HEK293 (cell line): ENCODE measurements at regions not wholly inside any gene's neighbourhood (a gene's known extent, or its start where the extent isn't known, plus 50 kb on each side); places are given as distances from the start of the nearest gene placed in this dataset.

Experiments used
- CTCF ChIA-PET: fragments of 350-600 bp; formaldehyde crosslinking; extraction: SDS; loops from one replicate; lab custom pipeline; 2021; ENCODE audit warnings: antibody characterized with exemption; lab: Yijun Ruan, JAX
- POLR2A ChIA-PET: fragments of 300-600 bp; formaldehyde crosslinking; extraction: SDS; loops from one replicate; lab custom pipeline; 2020; ENCODE audit warnings: antibody characterized with exemption, inconsistent platforms; lab: Yijun Ruan, JAX
- H3K27ac ChIP-seq: fragments of 200-500 bp; sonication (Bioruptor generic); 2 replicates; pipeline ENCODE4 v1.5.1; 2014; ENCODE audit warnings: low read depth, low read length, control low read depth, inconsistent platforms; ENCODE audit errors: extremely low read depth
- H3K36me3 ChIP-seq, 2 experiments: fragments of 200-500 bp in 1 of 2; sonication (Bioruptor generic) in 1 of 2; 1 replicate in 1 of 2; 2 replicates in 1 of 2; pipeline ENCODE4 v1.5.1; 2014 to 2017; ENCODE audit warnings: inconsistent platforms in 2 of 2, low read length in 2 of 2; ENCODE audit not compliant: control insufficient read depth in 2 of 2, insufficient read depth in 1 of 2
- H3K4me1 ChIP-seq: fragments of 200-500 bp; sonication (Bioruptor generic); 2 replicates; pipeline ENCODE4 v1.5.1; 2014; ENCODE audit warnings: mild to moderate bottlenecking, low read length, inconsistent platforms; ENCODE audit not compliant: control insufficient read depth, insufficient read depth
- H3K4me3 ChIP-seq: 2 replicates; pipeline ENCODE4 v1.5.1; 2011; ENCODE audit warnings: low read depth, mild to moderate bottlenecking, control low read depth, low read length, moderate library complexity
- H3K9me3 ChIP-seq: fragments of 200-500 bp; sonication (Bioruptor generic); 2 replicates; pipeline ENCODE4 v1.5.1; 2014; ENCODE audit warnings: low read depth, low read length, inconsistent platforms; ENCODE audit not compliant: control insufficient read depth, insufficient read depth
- GLIS1 ChIP-seq: fragments of 450-650 bp; formaldehyde crosslinking; IDR thresholded peaks from 2 replicates; pipeline ENCODE4 v1.5.1; 2016; ENCODE audit warnings: missing biosample characterization, missing genetic modification characterization
- MZF1 ChIP-seq: fragments of 450-650 bp; formaldehyde crosslinking; IDR thresholded peaks from 2 replicates; pipeline ENCODE4 v1.5.1; 2017; ENCODE audit warnings: missing biosample characterization, missing genetic modification characterization, borderline replicate concordance
- RBAK ChIP-seq: fragments of 450-650 bp; formaldehyde crosslinking; IDR thresholded peaks from 2 replicates; pipeline ENCODE4 v1.5.1; 2016; ENCODE audit warnings: missing biosample characterization, missing genetic modification characterization
- TCF7L2 ChIP-seq: IDR thresholded peaks from 2 replicates; pipeline ENCODE4 v1.6.1; 2011; ENCODE audit warnings: low read depth, mild to moderate bottlenecking, inconsistent platforms, low read length, moderate library complexity, borderline replicate concordance
- ZIC2 ChIP-seq: fragments of 450-650 bp; formaldehyde crosslinking; IDR thresholded peaks from 2 replicates; pipeline ENCODE4 v1.5.1; 2016; ENCODE audit warnings: missing biosample characterization, missing genetic modification characterization
- ZNF112 ChIP-seq: fragments of 450-650 bp; formaldehyde crosslinking; IDR thresholded peaks from 2 replicates; pipeline ENCODE4 v1.5.0; 2017; ENCODE audit warnings: missing biosample characterization, missing genetic modification characterization
- ZNF211 ChIP-seq: fragments of 450-650 bp; formaldehyde crosslinking; IDR thresholded peaks from 2 replicates; pipeline ENCODE4 v1.5.1; 2016; ENCODE audit warnings: low read depth, missing biosample characterization, missing genetic modification characterization
- ZNF274 ChIP-seq, 2 experiments: fragments of 200-500 bp in 1 of 2; fragments of 450-650 bp in 1 of 2; sonication (Bioruptor generic) in 1 of 2; formaldehyde crosslinking in 1 of 2; IDR thresholded peaks; 2 replicates each; pipeline versions ENCODE4 v1.5.1 to v1.6.1; 2014 to 2016; ENCODE audit warnings: borderline replicate concordance in 1 of 2, inconsistent platforms in 1 of 2, low read length in 1 of 2, missing biosample characterization in 1 of 2, missing genetic modification characterization in 1 of 2
- ZNF311 ChIP-seq: fragments of 450-650 bp; formaldehyde crosslinking; IDR thresholded peaks from 2 replicates; pipeline ENCODE4 v1.5.1; 2017; ENCODE audit warnings: missing biosample characterization, missing genetic modification characterization, borderline replicate concordance
- ZNF423 ChIP-seq: fragments of 450-650 bp; formaldehyde crosslinking; IDR thresholded peaks from 2 replicates; pipeline ENCODE4 v1.5.1; 2016; ENCODE audit warnings: missing biosample characterization, missing genetic modification characterization
- ZNF501 ChIP-seq: fragments of 450-650 bp; formaldehyde crosslinking; IDR thresholded peaks from 2 replicates; pipeline ENCODE4 v1.5.1; 2016; ENCODE audit warnings: missing biosample characterization, missing genetic modification characterization
- ZNF585B ChIP-seq: fragments of 450-650 bp; formaldehyde crosslinking; IDR thresholded peaks from 2 replicates; pipeline ENCODE4 v1.5.1; 2016; ENCODE audit warnings: missing biosample characterization, missing genetic modification characterization
- ZNF791 ChIP-seq: fragments of 450-650 bp; formaldehyde crosslinking; IDR thresholded peaks from 2 replicates; pipeline ENCODE4 v1.5.1; 2016; ENCODE audit warnings: missing biosample characterization, missing genetic modification characterization
- ZNF837 ChIP-seq: fragments of 450-650 bp; formaldehyde crosslinking; IDR thresholded peaks from 2 replicates; pipeline ENCODE4 v1.5.1; 2016; ENCODE audit warnings: missing biosample characterization, missing genetic modification characterization
- TF ChIP-seq, protein P1 (sequence below): fragments of 450-650 bp; formaldehyde crosslinking; IDR thresholded peaks from 2 replicates; pipeline ENCODE4 v1.5.1; 2016; ENCODE audit warnings: missing biosample characterization, missing genetic modification characterization
- TF ChIP-seq, protein P2 (sequence below): fragments of 450-650 bp; IDR thresholded peaks from 2 replicates; pipeline ENCODE4 v1.5.1; 2018; ENCODE audit warnings: missing biosample characterization, missing genetic modification characterization
- TF ChIP-seq, protein P3 (sequence below): fragments of 450-650 bp; formaldehyde crosslinking; IDR thresholded peaks from 2 replicates; pipeline ENCODE4 v1.5.1; 2016; ENCODE audit warnings: missing biosample characterization, missing genetic modification characterization, low read depth
- TF ChIP-seq, protein P4 (sequence below): fragments of 450-650 bp; formaldehyde crosslinking; IDR thresholded peaks from 2 replicates; pipeline ENCODE4 v1.5.1; 2016; ENCODE audit warnings: missing biosample characterization, missing genetic modification characterization
- TF ChIP-seq, protein P5 (sequence below): fragments of 450-650 bp; formaldehyde crosslinking; conservative IDR thresholded peaks from 2 replicates; pipeline ENCODE4 v1.5.1; 2016; ENCODE audit warnings: low read depth, missing biosample characterization, missing genetic modification characterization

DNA sequence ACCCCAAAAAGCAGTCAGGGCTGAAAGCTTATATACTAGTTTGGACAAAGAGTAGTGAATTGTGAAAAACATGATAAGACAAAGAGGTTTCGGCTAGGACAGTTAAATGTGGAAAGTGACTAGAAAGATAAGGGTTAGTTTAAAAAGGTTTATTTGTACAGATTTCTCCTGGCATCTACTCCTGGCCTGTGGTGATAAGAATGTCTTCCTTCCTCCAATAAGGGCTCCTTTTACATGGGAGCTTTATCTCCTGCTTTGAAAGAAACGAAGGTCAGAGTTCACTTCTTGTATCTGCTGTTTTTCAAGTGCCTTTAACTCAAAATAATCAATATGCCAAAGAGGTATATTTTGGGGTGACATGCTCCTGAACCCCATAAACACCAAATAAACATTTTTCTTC lies 776.1 kb upstream of the COX7C start:
- POLR2A ChIA-PET = no interaction called here
- H3K36me3 ChIP-seq = no peaks in the 10 kb centered on the region
- H3K4me3 ChIP-seq = no peak overlapping the region
- TF ChIP-seq, protein P1, sequence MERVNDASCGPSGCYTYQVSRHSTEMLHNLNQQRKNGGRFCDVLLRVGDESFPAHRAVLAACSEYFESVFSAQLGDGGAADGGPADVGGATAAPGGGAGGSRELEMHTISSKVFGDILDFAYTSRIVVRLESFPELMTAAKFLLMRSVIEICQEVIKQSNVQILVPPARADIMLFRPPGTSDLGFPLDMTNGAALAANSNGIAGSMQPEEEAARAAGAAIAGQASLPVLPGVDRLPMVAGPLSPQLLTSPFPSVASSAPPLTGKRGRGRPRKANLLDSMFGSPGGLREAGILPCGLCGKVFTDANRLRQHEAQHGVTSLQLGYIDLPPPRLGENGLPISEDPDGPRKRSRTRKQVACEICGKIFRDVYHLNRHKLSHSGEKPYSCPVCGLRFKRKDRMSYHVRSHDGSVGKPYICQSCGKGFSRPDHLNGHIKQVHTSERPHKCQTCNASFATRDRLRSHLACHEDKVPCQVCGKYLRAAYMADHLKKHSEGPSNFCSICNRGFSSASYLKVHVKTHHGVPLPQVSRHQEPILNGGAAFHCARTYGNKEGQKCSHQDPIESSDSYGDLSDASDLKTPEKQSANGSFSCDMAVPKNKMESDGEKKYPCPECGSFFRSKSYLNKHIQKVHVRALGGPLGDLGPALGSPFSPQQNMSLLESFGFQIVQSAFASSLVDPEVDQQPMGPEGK (tag by site-specific recombination) = no peak
- TF ChIP-seq GLIS1 (tag by site-specific recombination) = no peak
- no peak for TF ChIP-seq ZNF274 (IDR thresholded peaks at IDR 0.05; ENCODE audit: low read length)
- TF ChIP-seq ZNF274 (tag by site-specific recombination; IDR thresholded peaks at IDR 0.05; ENCODE audit: borderline replicate concordance) = no peak
- TF ChIP-seq, protein P2, sequence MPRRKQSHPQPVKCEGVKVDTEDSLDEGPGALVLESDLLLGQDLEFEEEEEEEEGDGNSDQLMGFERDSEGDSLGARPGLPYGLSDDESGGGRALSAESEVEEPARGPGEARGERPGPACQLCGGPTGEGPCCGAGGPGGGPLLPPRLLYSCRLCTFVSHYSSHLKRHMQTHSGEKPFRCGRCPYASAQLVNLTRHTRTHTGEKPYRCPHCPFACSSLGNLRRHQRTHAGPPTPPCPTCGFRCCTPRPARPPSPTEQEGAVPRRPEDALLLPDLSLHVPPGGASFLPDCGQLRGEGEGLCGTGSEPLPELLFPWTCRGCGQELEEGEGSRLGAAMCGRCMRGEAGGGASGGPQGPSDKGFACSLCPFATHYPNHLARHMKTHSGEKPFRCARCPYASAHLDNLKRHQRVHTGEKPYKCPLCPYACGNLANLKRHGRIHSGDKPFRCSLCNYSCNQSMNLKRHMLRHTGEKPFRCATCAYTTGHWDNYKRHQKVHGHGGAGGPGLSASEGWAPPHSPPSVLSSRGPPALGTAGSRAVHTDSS (tag by site-specific recombination) = no peak
- TF ChIP-seq MZF1 (tag by site-specific recombination) = no peak
- no peak for TF ChIP-seq ZNF585B (tag by site-specific recombination)
- H3K27ac ChIP-seq = no peak overlapping the region
- no peaks in the 10 kb centered on the region for H3K9me3 ChIP-seq
- no peaks in the 10 kb centered on the region for H3K4me1 ChIP-seq
- CTCF ChIA-PET = no interaction called here

DNA sequence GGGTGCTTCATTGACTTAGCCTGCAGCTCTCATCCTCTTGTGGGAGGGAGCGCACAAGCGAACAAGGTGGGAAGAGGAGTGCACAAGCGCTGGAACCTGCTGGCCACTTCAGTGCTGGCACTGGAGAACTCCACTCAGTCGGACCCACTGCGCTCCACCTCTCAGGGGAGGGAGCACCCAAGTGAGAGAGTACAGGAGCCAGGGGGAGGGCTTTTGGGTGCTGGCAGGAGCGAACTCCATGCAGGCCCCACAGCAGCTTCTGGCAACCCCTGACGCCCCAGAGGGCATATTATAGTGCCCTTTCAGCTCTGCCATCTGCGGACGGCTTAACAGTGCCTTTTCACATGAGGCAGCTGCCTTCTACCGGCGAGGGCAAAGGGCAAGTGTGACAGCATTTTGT lies 774.2 kb upstream of the COX7C start:
- CTCF ChIA-PET = no interaction called here
- TF ChIP-seq, protein P3, sequence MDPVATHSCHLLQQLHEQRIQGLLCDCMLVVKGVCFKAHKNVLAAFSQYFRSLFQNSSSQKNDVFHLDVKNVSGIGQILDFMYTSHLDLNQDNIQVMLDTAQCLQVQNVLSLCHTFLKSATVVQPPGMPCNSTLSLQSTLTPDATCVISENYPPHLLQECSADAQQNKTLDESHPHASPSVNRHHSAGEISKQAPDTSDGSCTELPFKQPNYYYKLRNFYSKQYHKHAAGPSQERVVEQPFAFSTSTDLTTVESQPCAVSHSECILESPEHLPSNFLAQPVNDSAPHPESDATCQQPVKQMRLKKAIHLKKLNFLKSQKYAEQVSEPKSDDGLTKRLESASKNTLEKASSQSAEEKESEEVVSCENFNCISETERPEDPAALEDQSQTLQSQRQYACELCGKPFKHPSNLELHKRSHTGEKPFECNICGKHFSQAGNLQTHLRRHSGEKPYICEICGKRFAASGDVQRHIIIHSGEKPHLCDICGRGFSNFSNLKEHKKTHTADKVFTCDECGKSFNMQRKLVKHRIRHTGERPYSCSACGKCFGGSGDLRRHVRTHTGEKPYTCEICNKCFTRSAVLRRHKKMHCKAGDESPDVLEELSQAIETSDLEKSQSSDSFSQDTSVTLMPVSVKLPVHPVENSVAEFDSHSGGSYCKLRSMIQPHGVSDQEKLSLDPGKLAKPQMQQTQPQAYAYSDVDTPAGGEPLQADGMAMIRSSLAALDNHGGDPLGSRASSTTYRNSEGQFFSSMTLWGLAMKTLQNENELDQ (tag by site-specific recombination) = no peak
- TF ChIP-seq ZNF791 (no peak), ZNF501 (no peak), ZNF423 (no peak), TCF7L2 (no peak), ZIC2 (tag by site-specific recombination) (no peak)
- Histone ChIP-seq H3K36me3 (no peaks in the 10 kb centered on the region), H3K4me1 (no peaks in the 10 kb centered on the region), H3K9me3 (no peaks in the 10 kb centered on the region), H3K27ac (no peak overlapping the region), H3K4me3 (no peak overlapping the region)
- POLR2A ChIA-PET = no interaction called here

DNA sequence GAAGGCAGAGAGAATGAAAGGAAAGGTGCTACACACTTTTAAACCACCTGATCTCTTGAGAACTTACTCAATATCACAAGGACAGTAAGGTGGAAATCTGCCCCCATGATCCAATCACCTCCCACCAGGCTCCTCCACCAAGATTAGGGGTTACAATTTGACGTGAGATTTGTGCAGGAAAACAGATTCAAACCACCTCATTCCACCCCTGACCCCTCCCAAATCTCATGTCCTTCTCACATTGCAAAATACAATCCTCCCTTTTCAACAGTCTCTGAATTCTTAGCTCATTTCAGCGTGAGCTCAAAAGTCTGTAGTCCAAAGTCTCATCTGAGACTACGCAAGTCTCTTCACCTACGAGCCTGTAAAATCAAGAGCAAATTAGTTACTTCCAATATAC lies 768.3 kb upstream of the COX7C start:
- CTCF ChIA-PET = no interaction called here
- POLR2A ChIA-PET = no interaction called here
- no peaks in the 10 kb centered on the region for H3K9me3 ChIP-seq
- TF ChIP-seq ZNF837 (tag by site-specific recombination) = no peak
- TF ChIP-seq ZNF211 (tag by site-specific recombination) = no peak
- TF ChIP-seq, protein P4, sequence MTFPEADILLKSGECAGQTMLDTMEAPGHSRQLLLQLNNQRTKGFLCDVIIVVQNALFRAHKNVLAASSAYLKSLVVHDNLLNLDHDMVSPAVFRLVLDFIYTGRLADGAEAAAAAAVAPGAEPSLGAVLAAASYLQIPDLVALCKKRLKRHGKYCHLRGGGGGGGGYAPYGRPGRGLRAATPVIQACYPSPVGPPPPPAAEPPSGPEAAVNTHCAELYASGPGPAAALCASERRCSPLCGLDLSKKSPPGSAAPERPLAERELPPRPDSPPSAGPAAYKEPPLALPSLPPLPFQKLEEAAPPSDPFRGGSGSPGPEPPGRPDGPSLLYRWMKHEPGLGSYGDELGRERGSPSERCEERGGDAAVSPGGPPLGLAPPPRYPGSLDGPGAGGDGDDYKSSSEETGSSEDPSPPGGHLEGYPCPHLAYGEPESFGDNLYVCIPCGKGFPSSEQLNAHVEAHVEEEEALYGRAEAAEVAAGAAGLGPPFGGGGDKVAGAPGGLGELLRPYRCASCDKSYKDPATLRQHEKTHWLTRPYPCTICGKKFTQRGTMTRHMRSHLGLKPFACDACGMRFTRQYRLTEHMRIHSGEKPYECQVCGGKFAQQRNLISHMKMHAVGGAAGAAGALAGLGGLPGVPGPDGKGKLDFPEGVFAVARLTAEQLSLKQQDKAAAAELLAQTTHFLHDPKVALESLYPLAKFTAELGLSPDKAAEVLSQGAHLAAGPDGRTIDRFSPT (tag by site-specific recombination) = no peak
- no peak for TF ChIP-seq ZNF112 (tag by site-specific recombination)
- TF ChIP-seq ZNF311 (tag by site-specific recombination) = no peak
- TF ChIP-seq, protein P5, sequence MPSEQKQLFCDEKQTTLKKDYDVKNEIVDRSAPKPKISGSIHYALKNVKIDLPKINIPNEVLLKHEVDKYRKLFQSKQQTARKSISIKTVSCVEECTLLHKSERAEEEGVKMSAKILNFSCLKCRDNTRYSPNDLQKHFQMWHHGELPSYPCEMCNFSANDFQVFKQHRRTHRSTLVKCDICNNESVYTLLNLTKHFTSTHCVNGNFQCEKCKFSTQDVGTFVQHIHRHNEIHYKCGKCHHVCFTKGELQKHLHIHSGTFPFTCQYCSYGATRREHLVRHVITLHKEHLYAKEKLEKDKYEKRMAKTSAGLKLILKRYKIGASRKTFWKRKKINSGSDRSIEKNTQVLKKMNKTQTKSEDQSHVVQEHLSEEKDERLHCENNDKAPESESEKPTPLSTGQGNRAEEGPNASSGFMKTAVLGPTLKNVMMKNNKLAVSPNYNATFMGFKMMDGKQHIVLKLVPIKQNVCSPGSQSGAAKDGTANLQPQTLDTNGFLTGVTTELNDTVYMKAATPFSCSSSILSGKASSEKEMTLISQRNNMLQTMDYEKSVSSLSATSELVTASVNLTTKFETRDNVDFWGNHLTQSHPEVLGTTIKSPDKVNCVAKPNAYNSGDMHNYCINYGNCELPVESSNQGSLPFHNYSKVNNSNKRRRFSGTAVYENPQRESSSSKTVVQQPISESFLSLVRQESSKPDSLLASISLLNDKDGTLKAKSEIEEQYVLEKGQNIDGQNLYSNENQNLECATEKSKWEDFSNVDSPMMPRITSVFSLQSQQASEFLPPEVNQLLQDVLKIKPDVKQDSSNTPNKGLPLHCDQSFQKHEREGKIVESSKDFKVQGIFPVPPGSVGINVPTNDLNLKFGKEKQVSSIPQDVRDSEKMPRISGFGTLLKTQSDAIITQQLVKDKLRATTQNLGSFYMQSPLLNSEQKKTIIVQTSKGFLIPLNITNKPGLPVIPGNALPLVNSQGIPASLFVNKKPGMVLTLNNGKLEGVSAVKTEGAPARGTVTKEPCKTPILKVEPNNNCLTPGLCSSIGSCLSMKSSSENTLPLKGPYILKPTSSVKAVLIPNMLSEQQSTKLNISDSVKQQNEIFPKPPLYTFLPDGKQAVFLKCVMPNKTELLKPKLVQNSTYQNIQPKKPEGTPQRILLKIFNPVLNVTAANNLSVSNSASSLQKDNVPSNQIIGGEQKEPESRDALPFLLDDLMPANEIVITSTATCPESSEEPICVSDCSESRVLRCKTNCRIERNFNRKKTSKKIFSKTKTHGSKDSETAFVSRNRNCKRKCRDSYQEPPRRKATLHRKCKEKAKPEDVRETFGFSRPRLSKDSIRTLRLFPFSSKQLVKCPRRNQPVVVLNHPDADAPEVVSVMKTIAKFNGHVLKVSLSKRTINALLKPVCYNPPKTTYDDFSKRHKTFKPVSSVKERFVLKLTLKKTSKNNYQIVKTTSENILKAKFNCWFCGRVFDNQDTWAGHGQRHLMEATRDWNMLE (tag by site-specific recombination) = no peak
- TF ChIP-seq RBAK (tag by site-specific recombination) = no peak

More for the DNA sequence above, 768.3 kb upstream of the COX7C start:
- Histone ChIP-seq H3K4me1 (no peaks in the 10 kb centered on the region), H3K27ac (no peak overlapping the region), H3K4me3 (no peak overlapping the region), H3K36me3 (no peaks in the 10 kb centered on the region)
